HFFc6 (cell line): ENCODE measurements at regions not wholly inside any gene's neighbourhood (a gene's known extent, or its start where the extent isn't known, plus 50 kb on each side); places are given as distances from the start of the nearest gene placed in this dataset.

Experiments
- DNase-seq: peaks from one replicate; pipeline ENCODE4 v3.0.0-alpha.2; 2018
- H3K27ac Mint-ChIP-seq: 2 replicates; pipeline ENCODE4 v1.8.0; 2020; ENCODE audit warnings: mild to moderate bottlenecking, mixed read lengths
- H3K27me3 Mint-ChIP-seq: 2 replicates; pipeline ENCODE4 v1.8.0; 2021; ENCODE audit warnings: mild to moderate bottlenecking, moderate library complexity, mixed read lengths; ENCODE audit not compliant: insufficient read depth
- H3K36me3 Mint-ChIP-seq: 2 replicates; pipeline ENCODE4 v1.8.0; 2021; ENCODE audit warnings: low read depth, mixed read lengths
- H3K4me1 Mint-ChIP-seq: 2 replicates; pipeline ENCODE4 v1.8.0; 2020; ENCODE audit warnings: low read depth, mixed read lengths
- H3K4me3 Mint-ChIP-seq: 2 replicates; pipeline ENCODE4 v1.8.0; 2020; ENCODE audit warnings: mild to moderate bottlenecking, moderate library complexity, mixed read lengths
- H3K9me3 Mint-ChIP-seq: 2 replicates; pipeline ENCODE4 v1.8.0; 2020; ENCODE audit warnings: mild to moderate bottlenecking, mixed read lengths
- TF ChIP-seq, protein P1 (sequence below): fragments of 200-600 bp; sonication (generic); IDR thresholded peaks from 2 replicates; pipeline ENCODE4 v1.5.0; 2021; ENCODE audit warnings: antibody characterized with exemption, mild to moderate bottlenecking

GRCh38 chr4:56243107-56243506 lies 144.2 kb downstream of the AASDH start:
- no peak for DNase-seq
- no peaks in the 10 kb centered on the region for H3K4me1 Mint-ChIP-seq
- TF ChIP-seq, protein P1, sequence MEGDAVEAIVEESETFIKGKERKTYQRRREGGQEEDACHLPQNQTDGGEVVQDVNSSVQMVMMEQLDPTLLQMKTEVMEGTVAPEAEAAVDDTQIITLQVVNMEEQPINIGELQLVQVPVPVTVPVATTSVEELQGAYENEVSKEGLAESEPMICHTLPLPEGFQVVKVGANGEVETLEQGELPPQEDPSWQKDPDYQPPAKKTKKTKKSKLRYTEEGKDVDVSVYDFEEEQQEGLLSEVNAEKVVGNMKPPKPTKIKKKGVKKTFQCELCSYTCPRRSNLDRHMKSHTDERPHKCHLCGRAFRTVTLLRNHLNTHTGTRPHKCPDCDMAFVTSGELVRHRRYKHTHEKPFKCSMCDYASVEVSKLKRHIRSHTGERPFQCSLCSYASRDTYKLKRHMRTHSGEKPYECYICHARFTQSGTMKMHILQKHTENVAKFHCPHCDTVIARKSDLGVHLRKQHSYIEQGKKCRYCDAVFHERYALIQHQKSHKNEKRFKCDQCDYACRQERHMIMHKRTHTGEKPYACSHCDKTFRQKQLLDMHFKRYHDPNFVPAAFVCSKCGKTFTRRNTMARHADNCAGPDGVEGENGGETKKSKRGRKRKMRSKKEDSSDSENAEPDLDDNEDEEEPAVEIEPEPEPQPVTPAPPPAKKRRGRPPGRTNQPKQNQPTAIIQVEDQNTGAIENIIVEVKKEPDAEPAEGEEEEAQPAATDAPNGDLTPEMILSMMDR = no peak
- no peaks in the 10 kb centered on the region for H3K9me3 Mint-ChIP-seq
- H3K27me3 Mint-ChIP-seq = peaks cover 4% of the 10 kb centered on the region
- no peak overlapping the region for H3K4me3 Mint-ChIP-seq
- no peaks in the 10 kb centered on the region for H3K36me3 Mint-ChIP-seq
- no peak overlapping the region for H3K27ac Mint-ChIP-seq

- no peak for DNase-seq
- Mint-ChIP-seq H3K4me3 (no peak overlapping the region), H3K9me3 (no peaks in the 10 kb centered on the region), H3K4me1 (no peaks in the 10 kb centered on the region), H3K36me3 (no peaks in the 10 kb centered on the region), H3K27me3 (peaks cover 3% of the 10 kb centered on the region), H3K27ac (no peak overlapping the region)
- TF ChIP-seq, protein P1 = no peak
Observed at GRCh38 chr4:56241500-56241899, 145.8 kb downstream of the AASDH start.

- Mint-ChIP-seq H3K27ac (no peak overlapping the region), H3K4me1 (no peaks in the 10 kb centered on the region), H3K9me3 (no peaks in the 10 kb centered on the region), H3K4me3 (no peak overlapping the region), H3K36me3 (no peaks in the 10 kb centered on the region), H3K27me3 (peaks cover 2% of the 10 kb centered on the region; the same call in 1 of the 2 replicates)
- no peak for DNase-seq
- TF ChIP-seq, protein P1 = no peak
Observed at GRCh38 chr4:56240554-56241174, 146.6 kb downstream of the AASDH start.

GRCh38 chr4:56238251-56238650 lies 149.0 kb downstream of the AASDH start:
- no peaks in the 10 kb centered on the region for H3K9me3 Mint-ChIP-seq
- no peaks in the 10 kb centered on the region for H3K36me3 Mint-ChIP-seq
- no peak overlapping the region for H3K4me3 Mint-ChIP-seq
- no peaks in the 10 kb centered on the region for H3K4me1 Mint-ChIP-seq
- TF ChIP-seq, protein P1 = no peak
- H3K27me3 Mint-ChIP-seq = peaks cover 2% of the 10 kb centered on the region; the same call in 1 of the 2 replicates
- no peak for DNase-seq
- no peak overlapping the region for H3K27ac Mint-ChIP-seq

DNA sequence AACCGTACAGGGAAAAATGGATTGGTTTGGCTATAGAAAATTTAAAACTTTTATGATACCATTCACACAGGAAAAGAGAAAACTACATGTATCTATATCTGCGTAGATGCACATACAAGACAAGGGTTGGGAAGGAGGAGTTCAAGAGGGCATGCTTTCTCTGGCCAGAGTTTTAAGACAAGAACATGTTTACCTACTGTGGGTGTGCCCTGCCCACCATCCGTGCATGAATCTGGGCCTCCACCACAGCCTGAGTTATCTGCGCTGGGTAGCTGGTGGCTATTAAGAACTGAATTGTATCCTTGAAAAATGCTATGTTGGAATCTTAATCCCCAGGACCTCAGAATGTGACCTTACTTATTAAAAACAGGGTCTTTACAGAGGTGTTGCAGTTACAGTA lies 151.6 kb downstream of the AASDH start:
- no peaks in the 10 kb centered on the region for H3K36me3 Mint-ChIP-seq
- no peak overlapping the region for H3K27ac Mint-ChIP-seq
- no peaks in the 10 kb centered on the region for H3K4me1 Mint-ChIP-seq
- TF ChIP-seq, protein P1 = no peak
- DNase-seq = no peak
- no peak overlapping the region for H3K4me3 Mint-ChIP-seq
- H3K9me3 Mint-ChIP-seq = no peaks in the 10 kb centered on the region
- no peaks in the 10 kb centered on the region for H3K27me3 Mint-ChIP-seq
